ENCODE measurements at regions not wholly inside any gene's neighbourhood (a gene's known extent, or its start where the extent isn't known, plus 50 kb on each side); places are given as distances from the start of the nearest gene placed in this dataset.

GRCh38 chr2:52000151-52000855, 968.4 kb upstream of the NRXN1 start:
- H3K27me3 ChIP-seq = no peaks in the 10 kb centered on the region
- no peak overlapping the region for H3K27ac ChIP-seq
- H3K9me3 ChIP-seq = no peaks in the 10 kb centered on the region
- 90 to 92% (median 90%) methylated on average over 2 of the region's 2 CpGs for WGBS, 3 donors
- no peak overlapping the region for H3K4me3 ChIP-seq
- intact Hi-C loops (cut with DNase I) = no loop called here
- no peaks in the 10 kb centered on the region for H3K36me3 ChIP-seq
- H3K4me1 ChIP-seq (ENCODE audit: insufficient read depth) = no peaks in the 10 kb centered on the region
- TF ChIP-seq POLR2A (IDR thresholded peaks at IDR 0.05) (no peak), EP300 (IDR thresholded peaks at IDR 0.05) (no peak), CTCF (IDR thresholded peaks at IDR 0.05) (no peak)
- DNase-seq = no peak

DNA sequence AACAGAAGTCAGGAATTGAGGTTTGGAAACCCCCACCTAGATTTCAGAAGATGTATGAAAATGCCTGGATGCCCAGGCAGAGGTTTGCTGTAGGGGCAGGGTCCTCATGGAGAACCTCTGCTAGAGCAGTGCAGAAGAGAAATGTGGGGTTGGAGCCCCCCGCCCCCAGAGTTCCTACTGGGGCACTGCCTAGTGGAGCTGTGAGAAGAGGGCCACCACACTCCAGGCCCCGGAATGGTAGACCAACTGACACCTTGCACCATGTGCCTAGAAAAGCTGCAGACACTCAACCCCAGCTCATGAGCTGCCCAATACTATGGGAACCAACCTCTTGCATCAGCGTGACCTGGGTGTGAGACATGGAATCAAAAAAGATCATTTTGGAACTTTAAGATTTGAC, 967.0 kb upstream of the NRXN1 start:
- Histone ChIP-seq H3K27me3 (no peaks in the 10 kb centered on the region), H3K4me1 (ENCODE audit: insufficient read depth) (no peaks in the 10 kb centered on the region), H3K9me3 (no peaks in the 10 kb centered on the region), H3K27ac (no peak overlapping the region), H3K4me3 (no peak overlapping the region), H3K36me3 (no peaks in the 10 kb centered on the region)
- intact Hi-C loops (cut with DNase I) = no loop called here
- no peak for TF ChIP-seq POLR2A (IDR thresholded peaks at IDR 0.05)
- DNase-seq = no peak
- WGBS, 3 donors = 88 to 91% (median 88%) methylated on average over 3 of the region's 3 CpGs

DNA sequence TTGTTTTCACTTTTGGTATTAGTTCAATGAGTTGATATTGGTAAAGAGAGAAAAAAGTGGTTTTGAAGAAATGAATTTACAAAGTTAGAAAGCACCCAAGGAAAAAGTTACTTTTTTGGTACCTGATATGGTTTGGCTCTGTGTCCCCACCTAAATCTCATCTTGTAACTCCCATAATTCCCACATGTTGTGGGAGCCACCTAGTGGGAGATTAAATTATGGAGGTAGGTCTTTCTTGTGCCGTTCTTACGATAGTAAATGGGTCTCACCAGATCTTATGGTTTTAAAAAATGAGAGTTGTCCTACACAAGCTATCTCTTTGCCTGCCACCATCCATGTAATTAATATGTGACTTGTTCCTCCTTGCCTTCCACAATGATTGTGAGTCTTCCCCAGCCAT, 965.6 kb upstream of the NRXN1 start:
- 84 to 94% (median 89%) methylated on average over 2 of the region's 2 CpGs for WGBS, 3 donors
- no peaks in the 10 kb centered on the region for H3K4me1 ChIP-seq (ENCODE audit: insufficient read depth)
- no peaks in the 10 kb centered on the region for H3K9me3 ChIP-seq
- H3K36me3 ChIP-seq = no peaks in the 10 kb centered on the region
- no peak overlapping the region for H3K4me3 ChIP-seq
- intact Hi-C loops (cut with DNase I) = no loop called here
- TF ChIP-seq EP300 (IDR thresholded peaks at IDR 0.05) = no peak
- TF ChIP-seq POLR2A (IDR thresholded peaks at IDR 0.05) = no peak
- TF ChIP-seq CTCF (IDR thresholded peaks at IDR 0.05) = no peak
- DNase-seq = no peak
- no peaks in the 10 kb centered on the region for H3K27me3 ChIP-seq
- no peak overlapping the region for H3K27ac ChIP-seq

DNA sequence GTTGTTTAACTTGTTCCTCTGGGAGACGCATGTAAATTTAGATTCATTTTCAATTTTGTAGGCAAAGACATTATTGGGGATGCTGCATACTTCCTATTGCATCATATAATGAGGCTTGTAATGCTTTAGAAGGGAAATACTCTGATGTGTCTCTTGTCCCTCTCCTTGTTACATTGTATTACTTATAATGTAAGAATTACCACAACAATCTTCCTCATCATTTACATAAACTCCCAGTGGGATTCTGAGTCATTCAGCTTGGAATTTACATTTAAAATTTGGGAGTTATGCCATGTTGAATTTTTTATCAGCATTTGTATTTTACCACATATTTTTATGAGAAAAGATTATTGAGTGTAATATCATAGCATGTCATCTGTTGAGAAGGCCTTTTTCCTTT, 963.4 kb upstream of the NRXN1 start:
- Histone ChIP-seq H3K36me3 (no peaks in the 10 kb centered on the region), H3K27ac (no peak overlapping the region), H3K4me3 (no peak overlapping the region), H3K27me3 (no peaks in the 10 kb centered on the region), H3K4me1 (ENCODE audit: insufficient read depth) (no peaks in the 10 kb centered on the region), H3K9me3 (no peaks in the 10 kb centered on the region)
- TF ChIP-seq CTCF (IDR thresholded peaks at IDR 0.05) (no peak), POLR2A (IDR thresholded peaks at IDR 0.05) (no peak), EP300 (IDR thresholded peaks at IDR 0.05) (no peak)
- intact Hi-C loops (cut with DNase I) = no loop called here
- DNase-seq = no peak
- 68 to 77% (median 71%) methylated on average over 1 of the region's 1 CpG for WGBS, 3 donors

- TF ChIP-seq EP300 (IDR thresholded peaks at IDR 0.05) (no peak), POLR2A (IDR thresholded peaks at IDR 0.05) (no peak), CTCF (IDR thresholded peaks at IDR 0.05) (no peak)
- Histone ChIP-seq H3K4me1 (ENCODE audit: insufficient read depth) (no peaks in the 10 kb centered on the region), H3K9me3 (no peaks in the 10 kb centered on the region), H3K36me3 (no peaks in the 10 kb centered on the region), H3K27me3 (no peaks in the 10 kb centered on the region), H3K4me3 (no peak overlapping the region), H3K27ac (no peak overlapping the region)
- WGBS, 3 donors = 79 to 85% (median 79%) methylated on average over 1 of the region's 1 CpG
- intact Hi-C loops (cut with DNase I) = no loop called here
- no peak for DNase-seq
Measured at GRCh38 chr2:51994123-51994763, 962.3 kb upstream of the NRXN1 start.
